Activated CD8-positive, alpha-beta memory T cell treated with anti-CD3 and anti-CD28 coated beads, Interleukin-2, amount 50 U/mL, for 24 hours (primary cell): ENCODE measurements at regions not wholly inside any gene's neighbourhood (a gene's known extent, or its start where the extent isn't known, plus 50 kb on each side); places are given as distances from the start of the nearest gene placed in this dataset.
A peak's percentile ranks its signal among the peaks of the same experiment; 100 is the strongest.
"Not testable (repeated sequence)": the region's sequence is repeated elsewhere in the genome, so short reads cannot be mapped to it uniquely, and the experiment has no call there.

ENCODE experiments used
- DNase-seq: peaks from one replicate; pipeline ENCODE4 v3.0.0-alpha.2; 2020; ENCODE audit errors: extremely low read depth

GRCh38 chr6:6724539-6725467 lies 136.3 kb downstream of the LY86 start:
- DNase-seq, result peak; percentile 6

- no peak for DNase-seq
Observed at GRCh38 chr6:6725468-6726209, 137.1 kb downstream of the LY86 start.

GRCh38 chr6:6728169-6728941 lies 139.8 kb downstream of the LY86 start:
- DNase-seq, result no peak

DNA sequence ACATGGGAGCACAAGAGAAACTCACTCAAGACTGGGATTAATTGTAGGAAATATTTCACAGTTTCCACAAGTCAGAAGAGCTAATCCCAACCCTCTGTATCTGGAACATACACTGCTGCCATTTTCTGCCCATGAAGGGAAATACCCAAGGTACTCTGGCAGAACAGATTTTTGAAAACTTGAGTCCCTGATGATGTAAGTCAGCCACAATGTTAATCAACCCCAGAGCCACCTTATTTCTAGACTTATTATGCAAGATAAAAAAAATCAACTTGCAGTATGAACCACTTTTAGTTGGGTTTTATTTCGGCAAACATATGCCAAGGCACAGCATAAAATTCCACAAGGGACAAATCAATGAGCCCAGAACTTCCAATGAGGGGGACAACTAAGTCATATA lies 141.5 kb downstream of the LY86 start:
- no peak for DNase-seq

- DNase-seq, result no peak
Observed at GRCh38 chr6:6730831-6731230, 142.3 kb downstream of the LY86 start.

DNA sequence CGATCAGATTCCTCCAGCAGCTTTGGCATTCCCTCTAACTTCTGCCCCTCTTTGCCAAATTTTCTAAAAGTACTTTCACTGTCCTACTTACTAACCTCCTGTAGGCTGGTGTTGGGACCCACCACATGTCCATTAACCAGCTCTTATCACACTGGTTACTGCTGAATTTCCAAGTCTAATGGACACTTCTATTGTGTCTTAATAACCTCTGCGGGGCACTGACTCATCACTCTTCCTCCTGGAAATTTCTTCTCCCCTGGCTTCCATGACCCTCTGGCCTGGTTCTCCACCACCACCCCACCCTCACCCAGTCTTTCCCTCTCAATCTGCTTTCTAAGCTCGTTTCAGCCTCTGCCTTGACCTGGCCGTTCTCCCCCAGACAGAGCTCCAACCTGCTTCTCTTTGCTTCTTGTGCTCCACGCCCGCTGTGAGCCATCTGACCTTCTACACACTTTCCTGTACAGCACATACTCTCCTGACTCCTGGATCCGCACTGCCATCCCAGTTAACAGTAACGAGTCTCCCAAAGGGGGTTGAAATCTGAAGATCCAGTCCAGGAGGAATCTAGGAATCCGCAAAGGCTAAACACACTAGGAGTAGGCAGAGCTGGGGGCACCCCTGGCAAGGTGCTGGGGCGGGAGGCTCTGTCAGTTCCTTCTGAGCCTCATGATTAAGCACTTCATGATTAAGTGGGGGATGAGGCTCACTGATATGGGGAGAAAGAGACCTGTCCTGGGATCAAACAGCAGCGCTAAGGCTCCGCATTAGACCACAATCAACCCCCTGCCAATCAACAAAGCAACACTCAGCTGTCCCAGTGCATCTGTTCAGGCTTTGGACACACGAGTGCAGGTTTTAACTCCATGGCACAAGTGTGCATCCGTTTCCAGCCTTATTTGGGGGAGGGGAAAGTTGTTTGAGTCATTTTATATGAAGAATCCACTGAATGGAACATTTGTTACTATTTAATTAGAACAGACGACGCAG lies 146.3 kb downstream of the LY86 start:
- DNase-seq, result no peak

DNA sequence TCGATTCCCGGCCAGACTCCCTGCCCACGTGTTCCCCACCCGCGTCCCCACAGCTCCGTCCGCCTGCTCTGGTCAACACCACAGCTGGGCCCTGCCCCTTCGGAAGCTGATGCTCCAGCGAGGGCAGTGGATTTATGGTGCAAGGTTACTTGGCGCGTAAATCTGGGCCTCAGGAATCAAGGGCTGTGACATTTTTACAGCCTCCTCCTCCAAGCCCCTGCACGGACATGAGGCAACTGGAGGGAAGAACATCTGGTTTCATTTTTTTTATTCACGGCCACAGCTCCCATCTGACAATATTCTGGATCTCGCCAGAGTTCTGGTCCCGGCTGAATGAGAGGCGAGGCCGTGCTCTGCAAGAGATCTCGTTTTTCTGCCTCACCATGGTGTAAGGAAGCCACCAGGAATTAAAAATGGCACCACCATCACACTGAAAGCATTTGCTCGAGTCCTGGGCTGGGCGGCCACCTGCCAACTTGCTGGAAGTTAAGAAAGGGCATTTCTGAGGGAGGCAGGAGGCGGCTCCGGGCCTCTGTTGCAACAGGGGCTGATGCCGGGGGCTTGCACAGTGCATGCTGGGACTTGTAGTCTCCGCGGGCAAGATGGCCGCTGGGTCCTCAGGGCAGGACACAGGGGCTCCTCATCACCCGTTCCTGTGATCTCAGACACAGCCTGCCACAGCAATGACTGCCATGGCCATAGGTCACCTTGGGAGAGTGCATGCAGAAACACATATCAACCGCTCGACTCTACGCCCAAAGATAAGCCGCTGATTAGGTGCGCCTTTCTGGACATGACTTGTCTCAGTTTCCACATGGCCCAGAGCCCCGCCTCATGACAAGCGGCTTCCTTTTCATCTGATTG lies 148.5 kb downstream of the LY86 start:
- no peak for DNase-seq

DNA sequence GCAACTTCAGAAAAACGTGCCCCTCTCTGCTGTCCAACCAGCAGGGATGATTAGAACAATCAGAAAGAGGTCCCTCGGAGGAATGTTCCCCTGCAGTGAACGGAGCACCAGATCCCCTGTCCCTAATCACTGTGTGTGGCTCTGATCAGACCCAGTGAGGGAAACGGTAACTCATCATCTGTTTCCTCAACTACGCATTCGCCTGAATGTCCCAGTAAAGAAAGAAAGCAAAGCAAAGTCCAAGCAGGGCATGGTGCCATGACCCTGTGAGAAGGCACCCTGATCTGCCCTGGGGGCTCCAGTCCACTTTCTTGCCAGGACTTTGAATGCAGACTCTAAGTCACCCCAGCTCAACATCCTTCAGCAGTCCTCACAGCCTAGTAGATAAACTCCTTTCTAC lies 149.2 kb downstream of the LY86 start:
- DNase-seq, result no peak

DNA sequence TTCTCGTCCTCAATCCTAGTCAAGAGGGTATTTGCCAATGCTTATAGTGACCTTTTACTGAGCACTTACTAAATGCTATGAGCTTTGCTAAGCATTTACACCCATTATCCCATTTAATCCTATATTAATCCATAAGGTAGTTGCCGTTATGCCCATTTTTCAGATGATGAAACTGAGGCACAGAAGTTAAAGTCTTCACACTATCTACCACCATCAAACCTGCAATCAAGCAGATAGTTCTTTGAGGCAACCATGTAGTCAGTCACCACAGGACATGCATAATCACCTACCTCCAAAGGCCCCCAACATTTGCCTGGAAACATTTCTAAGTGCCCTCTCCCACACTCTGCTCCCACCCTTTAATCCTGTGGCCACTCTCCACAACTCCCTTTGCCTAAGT lies 149.6 kb downstream of the LY86 start:
- DNase-seq, result no peak

GRCh38 chr6:6738922-6739716 lies 150.6 kb downstream of the LY86 start:
- DNase-seq, result no peak

DNA sequence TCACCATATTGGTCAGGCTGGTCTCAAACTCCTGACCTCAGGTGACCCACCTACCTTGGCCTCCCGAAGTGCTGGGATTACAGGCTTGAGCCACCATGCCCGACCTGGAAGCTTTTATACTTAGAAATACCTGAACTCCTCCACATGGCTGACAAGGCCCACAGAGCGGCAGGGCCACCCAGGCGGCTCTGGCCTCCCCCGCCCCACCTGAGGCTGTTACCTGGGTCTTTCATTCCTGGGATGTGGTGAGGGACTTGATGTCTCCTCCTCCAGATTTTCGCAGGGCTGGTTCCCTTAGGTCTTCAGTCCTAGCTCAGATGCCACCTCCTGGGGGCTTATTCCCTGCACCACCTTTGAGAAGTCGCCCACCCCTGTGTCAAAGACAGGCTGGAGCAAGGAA lies 152.1 kb downstream of the LY86 start:
- DNase-seq, result no peak

DNA sequence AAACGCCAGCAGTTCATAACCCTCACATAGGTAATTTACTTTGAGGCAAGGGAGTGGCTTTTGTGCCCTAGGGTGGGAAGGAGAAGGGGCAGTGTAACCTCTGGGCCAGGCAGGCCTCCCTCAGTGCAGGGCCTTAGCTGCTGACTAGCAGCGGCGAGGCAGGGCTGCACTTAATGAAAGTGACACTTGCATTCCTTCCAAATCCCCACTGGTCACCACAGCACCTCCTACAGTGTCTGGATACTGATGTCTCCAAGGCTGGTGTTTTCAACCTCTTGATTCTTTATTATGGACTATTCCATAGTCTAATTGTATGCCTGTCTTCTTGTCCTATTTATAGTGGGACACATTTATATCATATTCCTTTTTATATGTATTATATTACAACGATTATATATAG lies 152.7 kb downstream of the LY86 start:
- no peak for DNase-seq

- DNase-seq, result no peak
Observed at GRCh38 chr6:6742535-6742934, 154.0 kb downstream of the LY86 start.

- DNase-seq, result no peak
Observed at GRCh38 chr6:6744551-6744950, 156.0 kb downstream of the LY86 start.

GRCh38 chr6:6745637-6746332 lies 157.3 kb downstream of the LY86 start:
- DNase-seq, result not testable (repeated sequence)

- DNase-seq, result no peak
Observed at GRCh38 chr6:6746333-6746969, 157.9 kb downstream of the LY86 start.

DNA sequence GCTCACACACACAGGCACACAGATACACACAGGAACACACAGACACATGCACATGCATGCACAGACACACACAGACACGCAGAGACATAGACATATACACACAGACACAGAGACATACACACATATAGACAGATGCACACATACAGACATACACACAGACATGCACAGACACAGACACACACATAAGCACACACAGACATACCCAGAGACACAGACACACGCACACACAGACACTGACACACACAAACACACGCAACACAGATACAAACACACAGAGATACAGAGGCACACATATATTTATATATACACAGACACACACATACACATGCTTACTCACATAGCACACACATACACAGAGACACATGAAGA lies 158.4 kb downstream of the LY86 start:
- no peak for DNase-seq

DNA sequence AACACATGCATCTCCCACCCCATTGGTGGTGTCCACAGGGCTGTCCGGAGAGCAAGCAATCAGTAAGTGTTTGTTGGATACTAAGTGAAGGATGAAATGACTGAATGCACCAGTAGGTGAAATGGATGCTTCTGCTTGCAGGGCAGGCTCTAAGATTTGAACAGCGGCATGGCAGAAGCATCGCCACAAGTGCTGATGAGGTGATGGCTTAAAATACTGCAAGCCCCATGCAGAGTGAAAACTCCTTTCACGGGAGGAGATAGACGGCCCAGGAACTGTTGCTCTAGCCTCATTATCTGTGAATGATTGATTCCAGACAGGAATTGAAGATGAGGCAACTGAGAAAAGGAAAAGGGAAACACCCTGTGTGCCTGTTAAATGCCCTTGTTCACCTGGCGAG lies 158.9 kb downstream of the LY86 start:
- no peak for DNase-seq
